Loucy (cell line): ENCODE measurements at regions not wholly inside any gene's neighbourhood (a gene's known extent, or its start where the extent isn't known, plus 50 kb on each side); places are given as distances from the start of the nearest gene placed in this dataset.

Experiments
- EZH2phosphoT487 ChIP-seq: fragments of 200-600 bp; IDR thresholded peaks from 2 replicates; pipeline ENCODE4 v1.6.1; 2018; ENCODE audit warnings: antibody characterized with exemption, mild to moderate bottlenecking, moderate library complexity, borderline replicate concordance
- TF ChIP-seq, protein P1 (sequence below): fragments of 200-600 bp; sonication (generic); conservative IDR thresholded peaks from 2 replicates; pipeline ENCODE4 v1.5.1; 2014; ENCODE audit warnings: mild to moderate bottlenecking, antibody characterized with exemption, low read length

DNA sequence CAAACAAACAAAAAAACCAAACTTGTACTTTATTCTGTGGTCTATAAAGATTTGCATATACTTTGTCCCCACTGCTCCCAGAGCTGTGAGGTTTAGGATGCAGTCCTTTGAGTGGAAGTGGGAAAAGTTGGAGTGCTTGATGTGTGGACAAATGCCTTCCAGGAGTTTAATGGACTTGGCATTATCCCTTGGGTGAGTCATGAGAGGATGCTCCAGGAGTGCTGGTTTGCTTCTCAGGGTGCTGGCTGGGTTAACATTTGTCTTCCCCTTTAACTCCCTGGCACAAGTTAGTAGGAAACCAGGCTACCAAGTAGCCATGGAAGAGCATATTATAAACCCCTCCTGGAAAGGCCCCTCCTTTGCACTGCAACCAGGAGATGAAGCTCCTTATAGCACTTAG lies 417.4 kb upstream of the RIOK2 start:
- TF ChIP-seq EZH2phosphoT487 = no peak
- TF ChIP-seq, protein P1, sequence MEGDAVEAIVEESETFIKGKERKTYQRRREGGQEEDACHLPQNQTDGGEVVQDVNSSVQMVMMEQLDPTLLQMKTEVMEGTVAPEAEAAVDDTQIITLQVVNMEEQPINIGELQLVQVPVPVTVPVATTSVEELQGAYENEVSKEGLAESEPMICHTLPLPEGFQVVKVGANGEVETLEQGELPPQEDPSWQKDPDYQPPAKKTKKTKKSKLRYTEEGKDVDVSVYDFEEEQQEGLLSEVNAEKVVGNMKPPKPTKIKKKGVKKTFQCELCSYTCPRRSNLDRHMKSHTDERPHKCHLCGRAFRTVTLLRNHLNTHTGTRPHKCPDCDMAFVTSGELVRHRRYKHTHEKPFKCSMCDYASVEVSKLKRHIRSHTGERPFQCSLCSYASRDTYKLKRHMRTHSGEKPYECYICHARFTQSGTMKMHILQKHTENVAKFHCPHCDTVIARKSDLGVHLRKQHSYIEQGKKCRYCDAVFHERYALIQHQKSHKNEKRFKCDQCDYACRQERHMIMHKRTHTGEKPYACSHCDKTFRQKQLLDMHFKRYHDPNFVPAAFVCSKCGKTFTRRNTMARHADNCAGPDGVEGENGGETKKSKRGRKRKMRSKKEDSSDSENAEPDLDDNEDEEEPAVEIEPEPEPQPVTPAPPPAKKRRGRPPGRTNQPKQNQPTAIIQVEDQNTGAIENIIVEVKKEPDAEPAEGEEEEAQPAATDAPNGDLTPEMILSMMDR = no peak
